ENCODE measurements at regions not wholly inside any gene's neighbourhood (a gene's known extent, or its start where the extent isn't known, plus 50 kb on each side); places are given as distances from the start of the nearest gene placed in this dataset.

DNA sequence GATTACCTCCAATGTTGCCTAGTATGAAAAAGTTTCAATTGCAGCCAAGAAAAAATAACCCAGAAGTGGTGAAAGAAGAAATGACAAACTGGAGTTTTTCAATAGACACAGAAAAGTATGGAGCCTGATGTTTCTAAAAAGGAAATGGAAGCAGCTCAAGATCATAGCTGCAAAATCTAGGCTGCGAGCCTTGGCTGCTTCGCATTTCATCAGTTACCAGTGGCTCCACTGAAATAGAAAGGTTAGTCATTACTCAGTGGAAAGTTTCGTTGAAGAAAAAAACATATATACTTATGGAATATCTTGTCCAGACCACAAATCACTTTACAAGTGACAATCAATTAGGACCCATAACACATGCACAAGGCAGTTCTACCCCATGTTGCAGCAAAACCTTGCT lies 206.8 kb upstream of the SOX9 start:
- TF ChIP-seq, protein P1, sequence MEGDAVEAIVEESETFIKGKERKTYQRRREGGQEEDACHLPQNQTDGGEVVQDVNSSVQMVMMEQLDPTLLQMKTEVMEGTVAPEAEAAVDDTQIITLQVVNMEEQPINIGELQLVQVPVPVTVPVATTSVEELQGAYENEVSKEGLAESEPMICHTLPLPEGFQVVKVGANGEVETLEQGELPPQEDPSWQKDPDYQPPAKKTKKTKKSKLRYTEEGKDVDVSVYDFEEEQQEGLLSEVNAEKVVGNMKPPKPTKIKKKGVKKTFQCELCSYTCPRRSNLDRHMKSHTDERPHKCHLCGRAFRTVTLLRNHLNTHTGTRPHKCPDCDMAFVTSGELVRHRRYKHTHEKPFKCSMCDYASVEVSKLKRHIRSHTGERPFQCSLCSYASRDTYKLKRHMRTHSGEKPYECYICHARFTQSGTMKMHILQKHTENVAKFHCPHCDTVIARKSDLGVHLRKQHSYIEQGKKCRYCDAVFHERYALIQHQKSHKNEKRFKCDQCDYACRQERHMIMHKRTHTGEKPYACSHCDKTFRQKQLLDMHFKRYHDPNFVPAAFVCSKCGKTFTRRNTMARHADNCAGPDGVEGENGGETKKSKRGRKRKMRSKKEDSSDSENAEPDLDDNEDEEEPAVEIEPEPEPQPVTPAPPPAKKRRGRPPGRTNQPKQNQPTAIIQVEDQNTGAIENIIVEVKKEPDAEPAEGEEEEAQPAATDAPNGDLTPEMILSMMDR (conservative IDR thresholded peaks at IDR 0.05) = no peak
- TF ChIP-seq ZFX (IDR thresholded peaks at IDR 0.05) = no peak
